Common myeloid progenitor, CD34-positive (primary cell): ENCODE measurements at regions not wholly inside any gene's neighbourhood (a gene's known extent, or its start where the extent isn't known, plus 50 kb on each side); places are given as distances from the start of the nearest gene placed in this dataset.

ENCODE experiments used
- CTCF ChIA-PET: fragments of 350-600 bp; sonication (Branson Sonifier 250); formaldehyde crosslinking; loops from one replicate; lab custom pipeline; 2021; ENCODE audit warnings: antibody characterized with exemption; lab: Charles Lee
- POLR2A ChIA-PET: fragments of 350-600 bp; sonication (Branson Sonifier 250); formaldehyde crosslinking; loops from one replicate; lab custom pipeline; 2021; ENCODE audit warnings: antibody characterized with exemption; lab: Charles Lee
- DNase-seq, 3 donors: peaks; one replicate each; pipeline versions ENCODE4 v3.0.0 to v3.0.0-alpha.2; 2013
- H3K27ac ChIP-seq, 2 experiments: 1 replicate in 1 of 2; 2 replicates in 1 of 2; pipeline ENCODE4 v1.7.0; 2013; ENCODE audit warnings: inconsistent platforms in 2 of 2, low read length in 2 of 2, mild to moderate bottlenecking in 2 of 2, low read depth in 1 of 2, moderate library complexity in 1 of 2; ENCODE audit not compliant: severe bottlenecking in 2 of 2, insufficient read depth in 1 of 2, poor library complexity in 1 of 2
- H3K27me3 ChIP-seq, 5 experiments: replicated peaks in 2 of 5; 1 replicate in 3 of 5; 2 replicates in 2 of 5; pipeline versions ENCODE4 v1.6.1 to v1.7.0; 2013; ENCODE audit warnings: low read length in 4 of 5, mild to moderate bottlenecking in 2 of 5, moderate library complexity in 2 of 5, inconsistent platforms in 1 of 5; ENCODE audit not compliant: insufficient read depth in 5 of 5, control insufficient read depth in 4 of 5
- H3K36me3 ChIP-seq, 4 experiments: 1 replicate in 2 of 4; 2 replicates in 2 of 4; pipeline versions ENCODE4 v1.6.1 to v1.7.0; 2013; ENCODE audit warnings: low read length in 3 of 4, control low read depth in 1 of 4, mild to moderate bottlenecking in 1 of 4; ENCODE audit not compliant: control insufficient read depth in 4 of 4, insufficient read depth in 4 of 4
- H3K4me1 ChIP-seq, 4 experiments: 1 replicate in 3 of 4; 2 replicates in 1 of 4; pipeline versions ENCODE4 v1.6.1 to v1.7.1; 2013; ENCODE audit warnings: low read length in 3 of 4, mild to moderate bottlenecking in 3 of 4, control low read depth in 1 of 4, inconsistent platforms in 1 of 4, moderate library complexity in 1 of 4; ENCODE audit not compliant: control insufficient read depth in 4 of 4, insufficient read depth in 4 of 4; ENCODE audit errors: control extremely low read depth in 1 of 4
- H3K4me3 ChIP-seq, 7 experiments: 1 replicate in 4 of 7; 2 replicates in 3 of 7; pipeline versions ENCODE4 v1.5.1 to v1.7.0; 2013; ENCODE audit warnings: mild to moderate bottlenecking in 7 of 7, low read length in 6 of 7, moderate library complexity in 6 of 7, inconsistent platforms in 2 of 7, low read depth in 2 of 7, control low read depth in 1 of 7; ENCODE audit not compliant: insufficient read depth in 4 of 7, control insufficient read depth in 1 of 7; ENCODE audit errors: extremely low read depth in 1 of 7
- H3K9me3 ChIP-seq, 5 experiments: 1 replicate in 4 of 5; 2 replicates in 1 of 5; pipeline versions ENCODE4 v1.6.1 to v1.7.1; 2013; ENCODE audit warnings: low read length in 4 of 5, mild to moderate bottlenecking in 2 of 5, inconsistent platforms in 1 of 5, low read depth in 1 of 5, moderate library complexity in 1 of 5; ENCODE audit not compliant: control insufficient read depth in 4 of 5, insufficient read depth in 2 of 5; ENCODE audit errors: control extremely low read depth in 1 of 5
- WGBS: methylation state at CpG from one replicate; pipeline ENCODE4 v1.1.5; 2013; ENCODE audit not compliant: insufficient coverage; 5-methylcytosine and 5-hydroxymethylcytosine counted together

DNA sequence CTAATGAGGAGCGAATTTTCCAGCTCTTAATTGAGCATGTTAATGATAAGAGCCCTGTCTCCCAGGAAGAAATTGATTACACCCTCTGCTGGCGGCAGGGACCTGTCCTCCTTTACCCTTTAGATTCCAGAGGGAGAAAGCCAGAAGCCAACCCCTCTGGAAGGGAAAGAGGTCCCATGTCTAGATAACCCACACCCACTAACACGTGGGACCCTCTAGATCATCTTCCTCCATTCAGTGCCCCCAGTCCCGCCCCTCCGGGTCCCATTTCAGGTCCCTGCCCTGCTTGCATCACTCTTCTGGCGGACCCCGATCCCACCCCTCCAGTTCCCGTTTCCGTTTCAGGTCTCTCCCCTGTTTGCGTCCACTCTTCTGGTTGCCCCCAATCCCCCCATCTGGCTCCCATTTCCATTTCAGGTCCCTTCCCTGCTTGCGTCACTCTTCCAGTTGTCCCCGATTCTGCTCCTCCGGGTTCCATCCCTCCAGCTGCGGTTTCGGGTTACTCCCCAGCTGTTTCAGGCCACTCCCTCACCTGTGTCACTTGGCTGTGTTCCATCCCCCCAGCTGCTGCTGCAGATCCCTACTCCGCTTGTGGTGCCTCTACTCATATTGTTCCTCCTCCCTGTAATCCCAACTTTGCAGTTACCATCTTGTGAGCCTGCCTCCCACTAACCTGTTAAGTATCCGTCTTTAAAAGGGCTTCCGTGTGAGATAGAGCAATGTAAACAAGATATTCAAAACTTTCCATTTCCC lies 202.4 kb downstream of the SH2D4B start:
- ChIA-PET CTCF (no interaction called here), POLR2A (no interaction called here)
- 96% methylated on average over 16 of the region's 18 CpGs for WGBS
- Histone ChIP-seq H3K36me3 (no peaks in the 10 kb centered on the region), H3K9me3 (no peaks in the 10 kb centered on the region), H3K27me3 (no peaks in the 10 kb centered on the region), H3K27ac (no peak overlapping the region), H3K4me3 (no peak overlapping the region), H3K4me1 (no peaks in the 10 kb centered on the region)
- DNase-seq = no peak

DNA sequence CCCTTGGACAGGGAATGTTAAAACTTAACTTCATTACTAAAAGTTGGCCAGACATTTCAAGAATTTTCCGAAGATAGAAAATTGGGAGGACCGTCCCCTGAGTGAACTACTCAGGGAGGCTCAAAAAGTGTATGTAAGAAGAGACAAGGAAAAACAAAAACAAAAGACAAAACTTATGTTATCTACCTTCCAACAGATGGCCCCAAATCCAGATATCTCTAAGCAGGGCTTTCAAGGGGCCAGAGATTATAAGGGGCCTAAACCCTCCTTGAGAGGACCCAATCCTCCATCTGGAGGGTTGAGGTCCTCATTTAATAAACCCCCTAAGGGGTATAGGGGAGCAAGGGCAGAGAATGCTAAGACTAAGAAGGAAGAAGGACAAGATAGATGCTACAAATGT lies 203.6 kb downstream of the SH2D4B start:
- no CpG with 5 or more reads among the region's 2 CpGs for WGBS
- H3K27ac ChIP-seq = no peak overlapping the region
- CTCF ChIA-PET = no interaction called here

GRCh38 chr10:80750268-80750667 lies 212.6 kb downstream of the SH2D4B start:
- Histone ChIP-seq H3K36me3 (no peaks in the 10 kb centered on the region), H3K9me3 (no peaks in the 10 kb centered on the region), H3K4me1 (no peaks in the 10 kb centered on the region), H3K27ac (no peak overlapping the region), H3K27me3 (peaks cover 0 to 3% (median 0%) of the 10 kb centered on the region in 5 experiments), H3K4me3 (no peak overlapping the region)
- CTCF ChIA-PET = no interaction called here
- DNase-seq = no peak
- 100% methylated on average over 3 of the region's 3 CpGs for WGBS
- POLR2A ChIA-PET = no interaction called here

More for the DNA sequence above, 203.6 kb downstream of the SH2D4B start:
- no peaks in the 10 kb centered on the region for H3K36me3 ChIP-seq
- no peaks in the 10 kb centered on the region for H3K27me3 ChIP-seq
- H3K4me1 ChIP-seq = no peaks in the 10 kb centered on the region
- no peak for DNase-seq
- H3K9me3 ChIP-seq = no peaks in the 10 kb centered on the region
- no peak overlapping the region for H3K4me3 ChIP-seq
- POLR2A ChIA-PET = no interaction called here

- POLR2A ChIA-PET = no interaction called here
These were observed 214.2 kb downstream of the SH2D4B start for GRCh38 chr10:80751940-80752339.

GRCh38 chr10:80753612-80754011 lies 215.9 kb downstream of the SH2D4B start:
- H3K27me3 ChIP-seq = peaks cover 0 to 4% (median 0%) of the 10 kb centered on the region in 5 experiments
- no peaks in the 10 kb centered on the region for H3K9me3 ChIP-seq
- WGBS = 80% methylated on average over 1 of the region's 1 CpG
- ChIA-PET CTCF (no interaction called here), POLR2A (no interaction called here)
- no peak for DNase-seq
- H3K27ac ChIP-seq = no peak overlapping the region
- H3K4me1 ChIP-seq = no peaks in the 10 kb centered on the region
- H3K4me3 ChIP-seq = no peak overlapping the region
- H3K36me3 ChIP-seq = no peaks in the 10 kb centered on the region

More at GRCh38 chr10:80751940-80752339, 214.2 kb downstream of the SH2D4B start:
- Histone ChIP-seq H3K4me1 (no peaks in the 10 kb centered on the region), H3K36me3 (no peaks in the 10 kb centered on the region), H3K27me3 (peaks cover 0 to 3% (median under 1%) of the 10 kb centered on the region in 5 experiments), H3K4me3 (no peak overlapping the region), H3K9me3 (no peaks in the 10 kb centered on the region), H3K27ac (no peak overlapping the region)
- CTCF ChIA-PET = no interaction called here
- no CpG with 5 or more reads among the region's 1 CpG for WGBS
- no peak for DNase-seq

DNA sequence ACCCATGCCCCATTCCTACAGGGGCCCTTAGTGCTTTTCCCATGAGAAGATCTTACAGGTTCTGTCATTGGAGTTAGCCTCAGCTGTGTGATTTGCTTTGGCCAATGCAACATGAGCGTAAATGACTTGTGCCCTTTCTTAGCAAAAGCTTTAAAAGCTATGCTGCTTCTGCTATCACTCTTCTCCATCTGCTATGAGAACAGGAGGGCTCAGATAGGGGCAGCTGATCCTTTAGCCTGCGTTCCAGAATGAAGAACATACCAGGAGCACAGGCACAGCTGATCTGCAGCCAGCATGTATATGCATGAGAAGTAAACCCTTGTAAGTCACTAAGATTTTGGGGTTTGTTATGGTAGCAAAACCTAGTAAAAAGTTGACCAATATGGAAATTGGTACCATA lies 218.2 kb downstream of the SH2D4B start:
- no peaks in the 10 kb centered on the region for H3K4me1 ChIP-seq
- POLR2A ChIA-PET = no interaction called here
- CTCF ChIA-PET = no interaction called here
- H3K27me3 ChIP-seq = peaks cover 0 to 4% (median 0%) of the 10 kb centered on the region in 5 experiments
- H3K9me3 ChIP-seq = no peaks in the 10 kb centered on the region
- WGBS = 89% methylated on average over 2 of the region's 2 CpGs
- H3K4me3 ChIP-seq = no peak overlapping the region
- DNase-seq = no peak
- no peaks in the 10 kb centered on the region for H3K36me3 ChIP-seq
- no peak overlapping the region for H3K27ac ChIP-seq

DNA sequence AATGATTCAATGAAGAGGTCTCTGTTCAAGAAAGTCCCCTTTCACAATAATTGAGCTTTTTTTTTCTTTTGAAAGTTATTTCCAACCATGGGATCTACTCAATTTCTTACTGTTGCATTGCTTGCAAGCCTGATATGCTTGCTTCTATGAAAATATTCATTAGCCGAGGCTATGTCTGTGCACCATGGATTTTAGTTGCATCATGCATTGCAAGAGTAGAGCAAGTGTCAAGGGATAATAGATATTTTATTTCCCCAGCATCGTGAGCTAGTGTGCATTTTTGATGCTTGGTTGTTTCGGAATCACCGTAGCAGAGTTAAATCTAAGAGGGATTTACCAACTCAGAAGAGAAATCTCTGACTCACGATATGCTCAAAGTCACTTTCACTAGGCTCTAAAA lies 222.0 kb downstream of the SH2D4B start:
- no peaks in the 10 kb centered on the region for H3K36me3 ChIP-seq
- no peaks in the 10 kb centered on the region for H3K9me3 ChIP-seq
- H3K27ac ChIP-seq = no peak overlapping the region
- H3K4me1 ChIP-seq = no peaks in the 10 kb centered on the region
- WGBS = no CpG with 5 or more reads among the region's 5 CpGs
- no peak for DNase-seq
- CTCF ChIA-PET = no interaction called here
- no peak overlapping the region for H3K4me3 ChIP-seq
- POLR2A ChIA-PET = no interaction called here
- H3K27me3 ChIP-seq = peaks cover 0 to 4% (median 0%) of the 10 kb centered on the region in 5 experiments
